Transverse colon (tissue), 4 donors: ENCODE measurements at regions not wholly inside any gene's neighbourhood (a gene's known extent, or its start where the extent isn't known, plus 50 kb on each side); places are given as distances from the start of the nearest gene placed in this dataset.

Experiments
- CTCF ChIP-seq, 5 experiments: fragments of 200-600 bp in 3 of 5; fragments of 450-650 bp in 2 of 5; sonication (generic) in 3 of 5; IDR thresholded peaks; 1 replicate in 2 of 5; 2 replicates in 3 of 5; pipeline ENCODE4 v1.5.1; 2016 to 2017; ENCODE audit warnings: antibody characterized with exemption in 5 of 5, inconsistent platforms in 3 of 5, mild to moderate bottlenecking in 2 of 5, moderate library complexity in 1 of 5
- POLR2A ChIP-seq: fragments of 450-650 bp; IDR thresholded peaks from one replicate; pipeline ENCODE4 v1.6.1; 2016; ENCODE audit warnings: antibody characterized with exemption, mild to moderate bottlenecking, moderate library complexity
- POLR2AphosphoS5 ChIP-seq, 3 donors: sonication (generic); formaldehyde crosslinking; IDR thresholded peaks; one replicate each; pipeline ENCODE4 v1.6.1; 2016; ENCODE audit warnings: antibody characterized with exemption in 3 of 3

GRCh38 chrX:37943554-37944344, 62.6 kb upstream of the SYTL5 start:
- no peak for TF ChIP-seq CTCF (IDR thresholded peaks at IDR 0.05)
- no peak for TF ChIP-seq POLR2AphosphoS5 (IDR thresholded peaks at IDR 0.05)
- TF ChIP-seq POLR2A, result no peak
